ENCODE measurements at regions not wholly inside any gene's neighbourhood (a gene's known extent, or its start where the extent isn't known, plus 50 kb on each side); places are given as distances from the start of the nearest gene placed in this dataset.

GRCh38 chr10:10625491-10625890, 392.2 kb upstream of the CELF2 start:
- no peak for TF ChIP-seq CTCF (optimal IDR thresholded peaks at IDR 0.05 in 1 of 3, IDR thresholded peaks at IDR 0.05 in 1 of 3, conservative IDR thresholded peaks at IDR 0.05 in 1 of 3; ENCODE audit: extremely low read depth in 1 of 3, insufficient read depth in 2 of 3, low read length in 3 of 3)
- no peak for TF ChIP-seq EZH2 (IDR thresholded peaks at IDR 0.05; ENCODE audit: low read length)
